Neural progenitor cell (in vitro differentiated cells): ENCODE measurements at regions not wholly inside any gene's neighbourhood (a gene's known extent, or its start where the extent isn't known, plus 50 kb on each side); places are given as distances from the start of the nearest gene placed in this dataset.
A peak's percentile ranks its signal among the peaks of the same experiment; 100 is the strongest.

Experiments
- DNase-seq: peaks from one replicate; pipeline ENCODE4 v3.0.0-alpha.2; 2016; ENCODE audit warnings: low spot score
- H2AFZ ChIP-seq: fragments of 200-600 bp; sonication (generic); replicated peaks from 2 replicates; pipeline ENCODE4 v1.6.1; 2016; ENCODE audit warnings: antibody characterized with exemption
- H3F3A ChIP-seq: fragments of 200-600 bp; sonication (generic); 2 replicates; pipeline ENCODE4 v1.6.1; 2016; ENCODE audit warnings: antibody characterized with exemption, low read depth
- H3K27ac ChIP-seq: fragments of 200-600 bp; sonication (generic); 2 replicates; pipeline ENCODE4 v1.5.1; 2016; ENCODE audit warnings: mild to moderate bottlenecking
- H3K27me3 ChIP-seq: fragments of 200-600 bp; sonication (generic); 2 replicates; pipeline ENCODE4 v1.6.1; 2016; ENCODE audit warnings: mild to moderate bottlenecking, moderate library complexity
- H3K36me3 ChIP-seq: fragments of 200-600 bp; sonication (generic); 2 replicates; pipeline ENCODE4 v1.5.1; 2016
- H3K4me1 ChIP-seq: fragments of 200-600 bp; sonication (generic); 2 replicates; pipeline ENCODE4 v1.6.1; 2016; ENCODE audit warnings: mixed run types
- H3K4me2 ChIP-seq: fragments of 200-600 bp; sonication (generic); 2 replicates; pipeline ENCODE4 v1.6.1; 2016
- H3K4me3 ChIP-seq: fragments of 200-600 bp; sonication (generic); 2 replicates; pipeline ENCODE4 v1.5.1; 2016
- H3K79me2 ChIP-seq: fragments of 200-600 bp; sonication (generic); 2 replicates; pipeline ENCODE4 v1.6.1; 2016; ENCODE audit warnings: low read depth
- H3K9ac ChIP-seq: fragments of 200-600 bp; sonication (generic); 2 replicates; pipeline ENCODE4 v1.6.1; 2016
- H3K9me3 ChIP-seq: fragments of 200-600 bp; sonication (generic); 2 replicates; pipeline ENCODE4 v1.5.1; 2016; ENCODE audit warnings: low read depth
- H4K20me1 ChIP-seq: fragments of 200-600 bp; sonication (generic); 2 replicates; pipeline ENCODE4 v1.6.1; 2016; ENCODE audit warnings: low read depth
- H3K27ac Mint-ChIP-seq: 3 replicates; pipeline ENCODE4 v1.8.0; 2021; ENCODE audit warnings: mixed read lengths
- H3K27me3 Mint-ChIP-seq: 2 replicates; pipeline ENCODE4 v1.8.0; 2022; ENCODE audit warnings: low read depth, mild to moderate bottlenecking, inconsistent platforms, moderate library complexity, mixed read lengths; ENCODE audit not compliant: insufficient read depth
- H3K36me3 Mint-ChIP-seq: 3 replicates; pipeline ENCODE4 v1.8.0; 2021; ENCODE audit warnings: mixed read lengths
- H3K4me1 Mint-ChIP-seq: 3 replicates; pipeline ENCODE4 v1.8.0; 2021; ENCODE audit warnings: mixed read lengths
- H3K4me3 Mint-ChIP-seq: 3 replicates; pipeline ENCODE4 v1.8.0; 2021; ENCODE audit warnings: mild to moderate bottlenecking, moderate library complexity, mixed read lengths
- H3K9me3 Mint-ChIP-seq: 3 replicates; pipeline ENCODE4 v1.8.0; 2020; ENCODE audit warnings: mixed read lengths
- EZH2 ChIP-seq: fragments of 200-600 bp; sonication (generic); IDR thresholded peaks from 2 replicates; pipeline ENCODE4 v1.6.1; 2017; ENCODE audit warnings: antibody characterized with exemption, mild to moderate bottlenecking, moderate library complexity
- EZH2phosphoT487 ChIP-seq: fragments of 200-600 bp; sonication (generic); IDR thresholded peaks from 2 replicates; pipeline ENCODE4 v1.6.1; 2017; ENCODE audit warnings: antibody characterized with exemption
- TF ChIP-seq, protein P1 (sequence below): fragments of 200-600 bp; sonication (generic); IDR thresholded peaks from 2 replicates; pipeline ENCODE4 v1.5.1; 2017; ENCODE audit warnings: antibody characterized with exemption, mild to moderate bottlenecking

GRCh38 chr14:53514197-53514596, 361.1 kb upstream of the DDHD1 start:
- Histone ChIP-seq H3K9me3 (no peaks in the 10 kb centered on the region), H3K4me1 (no peaks in the 10 kb centered on the region), H3K36me3 (no peaks in the 10 kb centered on the region), H3K79me2 (no peaks in the 10 kb centered on the region), H3F3A (no peaks in the 10 kb centered on the region), H2AFZ (no peak overlapping the region), H3K4me2 (no peak overlapping the region), H3K27ac (no peak overlapping the region), H4K20me1 (no peaks in the 10 kb centered on the region), H3K27me3 (no peaks in the 10 kb centered on the region), H3K4me3 (no peak overlapping the region), H3K9ac (no peak overlapping the region)
- Mint-ChIP-seq H3K36me3 (no peaks in the 10 kb centered on the region), H3K4me3 (no peak overlapping the region), H3K9me3 (no peaks in the 10 kb centered on the region), H3K27me3 (no peaks in the 10 kb centered on the region), H3K27ac (no peak overlapping the region), H3K4me1 (peaks cover 2% of the 10 kb centered on the region)
- no peak for DNase-seq
- no peak for TF ChIP-seq EZH2
- TF ChIP-seq, protein P1, sequence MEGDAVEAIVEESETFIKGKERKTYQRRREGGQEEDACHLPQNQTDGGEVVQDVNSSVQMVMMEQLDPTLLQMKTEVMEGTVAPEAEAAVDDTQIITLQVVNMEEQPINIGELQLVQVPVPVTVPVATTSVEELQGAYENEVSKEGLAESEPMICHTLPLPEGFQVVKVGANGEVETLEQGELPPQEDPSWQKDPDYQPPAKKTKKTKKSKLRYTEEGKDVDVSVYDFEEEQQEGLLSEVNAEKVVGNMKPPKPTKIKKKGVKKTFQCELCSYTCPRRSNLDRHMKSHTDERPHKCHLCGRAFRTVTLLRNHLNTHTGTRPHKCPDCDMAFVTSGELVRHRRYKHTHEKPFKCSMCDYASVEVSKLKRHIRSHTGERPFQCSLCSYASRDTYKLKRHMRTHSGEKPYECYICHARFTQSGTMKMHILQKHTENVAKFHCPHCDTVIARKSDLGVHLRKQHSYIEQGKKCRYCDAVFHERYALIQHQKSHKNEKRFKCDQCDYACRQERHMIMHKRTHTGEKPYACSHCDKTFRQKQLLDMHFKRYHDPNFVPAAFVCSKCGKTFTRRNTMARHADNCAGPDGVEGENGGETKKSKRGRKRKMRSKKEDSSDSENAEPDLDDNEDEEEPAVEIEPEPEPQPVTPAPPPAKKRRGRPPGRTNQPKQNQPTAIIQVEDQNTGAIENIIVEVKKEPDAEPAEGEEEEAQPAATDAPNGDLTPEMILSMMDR = no peak
- TF ChIP-seq EZH2phosphoT487 = no peak

GRCh38 chr14:53510281-53510912, 357.3 kb upstream of the DDHD1 start:
- no peak overlapping the region for H3K27ac ChIP-seq
- no peaks in the 10 kb centered on the region for H3K9me3 Mint-ChIP-seq
- no peaks in the 10 kb centered on the region for H3K36me3 ChIP-seq
- H3F3A ChIP-seq = no peaks in the 10 kb centered on the region
- no peak overlapping the region for H3K4me3 Mint-ChIP-seq
- H3K9me3 ChIP-seq = no peaks in the 10 kb centered on the region
- no peaks in the 10 kb centered on the region for H3K4me1 ChIP-seq
- H3K27me3 Mint-ChIP-seq = no peaks in the 10 kb centered on the region
- no peak overlapping the region for H2AFZ ChIP-seq
- no peak overlapping the region for H3K9ac ChIP-seq
- no peak overlapping the region for H3K4me3 ChIP-seq
- H4K20me1 ChIP-seq = no peaks in the 10 kb centered on the region
- H3K79me2 ChIP-seq = no peaks in the 10 kb centered on the region
- H3K4me2 ChIP-seq = no peak overlapping the region
- TF ChIP-seq EZH2 = no peak
- TF ChIP-seq, protein P1 = no peak
- no peak for TF ChIP-seq EZH2phosphoT487
- H3K4me1 Mint-ChIP-seq = peaks cover 7% of the 10 kb centered on the region
- no peak for DNase-seq
- no peak overlapping the region for H3K27ac Mint-ChIP-seq
- H3K36me3 Mint-ChIP-seq = no peaks in the 10 kb centered on the region
- no peaks in the 10 kb centered on the region for H3K27me3 ChIP-seq

DNA sequence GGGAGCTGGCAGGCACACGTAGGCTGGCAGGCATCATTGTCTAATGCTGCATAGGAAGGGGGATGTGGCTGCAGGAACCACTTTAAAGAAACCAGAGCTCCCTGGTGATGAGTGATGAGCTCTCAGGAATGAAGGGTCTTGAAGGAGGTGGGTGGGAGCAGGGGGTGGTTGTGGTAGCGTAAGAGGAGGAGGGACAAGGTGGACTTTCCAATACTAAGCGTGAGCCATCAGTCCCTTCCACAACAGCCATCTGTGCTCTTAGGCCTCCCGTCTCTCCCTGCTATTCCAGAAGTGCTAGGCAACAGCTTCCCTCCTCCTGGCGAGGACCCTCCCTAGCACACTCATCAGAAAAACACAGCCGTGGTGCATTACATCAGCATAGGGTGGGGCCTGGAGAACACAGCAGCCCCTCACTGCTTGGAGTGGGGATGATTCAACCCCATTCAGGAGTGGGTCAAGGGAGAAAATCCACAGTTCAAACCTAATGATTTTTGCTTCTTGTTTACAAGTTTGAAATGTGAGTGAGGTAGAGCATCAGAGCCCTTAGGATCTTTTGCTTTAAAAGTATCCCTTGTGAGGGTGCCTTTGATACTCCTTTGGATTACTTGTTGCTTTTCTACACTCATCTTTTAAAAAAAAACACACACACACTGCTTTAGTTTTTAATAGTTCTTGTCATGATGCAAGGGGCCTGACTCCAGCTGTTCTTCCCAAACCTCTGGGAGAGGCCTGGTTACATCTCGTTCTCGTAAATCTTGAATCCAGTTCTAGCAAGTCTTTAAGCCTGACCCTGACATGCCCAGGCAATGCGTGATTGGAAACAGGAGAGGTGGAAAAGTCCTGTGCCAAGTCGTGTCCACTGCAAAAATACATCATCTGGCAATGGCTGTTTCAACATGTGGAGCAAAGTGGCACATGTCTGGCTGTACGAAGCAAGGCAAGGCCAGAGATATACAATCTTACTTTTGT, 356.4 kb upstream of the DDHD1 start:
- no peaks in the 10 kb centered on the region for H3K4me1 ChIP-seq
- Mint-ChIP-seq H3K27me3 (no peaks in the 10 kb centered on the region), H3K9me3 (peaks cover 3% of the 10 kb centered on the region), H3K27ac (no peak overlapping the region), H3K36me3 (no peaks in the 10 kb centered on the region), H3K4me3 (no peak overlapping the region), H3K4me1 (peaks cover 7% of the 10 kb centered on the region)
- no peak for TF ChIP-seq EZH2
- no peak for TF ChIP-seq EZH2phosphoT487
- TF ChIP-seq, protein P1 = no peak
- H3K4me2 ChIP-seq = no peak overlapping the region
- H3K27me3 ChIP-seq = no peaks in the 10 kb centered on the region
- no peak overlapping the region for H3K27ac ChIP-seq
- peak overlapping the region; percentile 7 for H2AFZ ChIP-seq
- peak; percentile 9 for DNase-seq
- no peaks in the 10 kb centered on the region for H3K36me3 ChIP-seq
- H3K4me3 ChIP-seq = no peak overlapping the region
- no peaks in the 10 kb centered on the region for H3F3A ChIP-seq
- no peak overlapping the region for H3K9ac ChIP-seq
- H4K20me1 ChIP-seq = no peaks in the 10 kb centered on the region
- no peaks in the 10 kb centered on the region for H3K79me2 ChIP-seq
- H3K9me3 ChIP-seq = no peaks in the 10 kb centered on the region
